ENCODE measurements at regions not wholly inside any gene's neighbourhood (a gene's known extent, or its start where the extent isn't known, plus 50 kb on each side); places are given as distances from the start of the nearest gene placed in this dataset.

- TF ChIP-seq USF1 (IDR thresholded peaks at IDR 0.05; ENCODE audit: borderline replicate concordance, low read depth): no peak
- TF ChIP-seq FOXJ3 (CRISPR knock-in tag; IDR thresholded peaks at IDR 0.05): no peak
- no peak for TF ChIP-seq NFIC (IDR thresholded peaks at IDR 0.05; ENCODE audit: borderline replicate concordance)
- no peak for TF ChIP-seq POLR2AphosphoS5 (IDR thresholded peaks at IDR 0.05; ENCODE audit: low read depth, low read length)
- TF ChIP-seq CHD2 (IDR thresholded peaks at IDR 0.05; ENCODE audit: low read length, partially characterized antibody): no peak
These were observed 244.5 kb upstream of the SOX14 start (continued) for GRCh38 chr3:137519602-137520001.

GRCh38 chr3:137524751-137525150, 239.4 kb upstream of the SOX14 start:
- Histone ChIP-seq H3K9ac (no peak overlapping the region), H3K36me3 (replicated peaks in 1 of 2; ENCODE audit: control insufficient read depth in 1 of 2, insufficient read depth in 2 of 2, low read length in 1 of 2) (no peaks in the 10 kb centered on the region), H3K4me3 (ENCODE audit: low read depth in 2 of 2, low read length in 1 of 2) (no peak overlapping the region), H3K4me1 (ENCODE audit: control insufficient read depth in 1 of 2, insufficient read depth in 2 of 2, low read depth in 1 of 2, low read length in 1 of 2) (peaks cover 0 to 7% of the 10 kb centered on the region in 2 experiments; a peak in 1 of 4 replicates), H3K9me3 (no peaks in the 10 kb centered on the region), H4K20me1 (ENCODE audit: insufficient read depth) (no peaks in the 10 kb centered on the region), H2AFZ (ENCODE audit: low read depth) (no peak overlapping the region), H3K27ac (ENCODE audit: low read depth in 2 of 2, low read length in 1 of 2) (no peak overlapping the region), H3K79me2 (ENCODE audit: insufficient read depth) (no peaks in the 10 kb centered on the region), H3K27me3 (ENCODE audit: insufficient read depth) (no peaks in the 10 kb centered on the region), H3F3A (replicated peaks; ENCODE audit: insufficient read depth) (no peaks in the 10 kb centered on the region), H3K4me2 (no peak overlapping the region), H3K9me2 (no peaks in the 10 kb centered on the region)
- no peak for TF ChIP-seq ZBTB33 (IDR thresholded peaks at IDR 0.05; ENCODE audit: borderline replicate concordance, low read depth)
- no peak for TF ChIP-seq FOXM1 (IDR thresholded peaks at IDR 0.05; ENCODE audit: low read depth)
- TF ChIP-seq POLR2AphosphoS5 (IDR thresholded peaks at IDR 0.05; ENCODE audit: low read depth, low read length): no peak
- TF ChIP-seq YY1 (IDR thresholded peaks at IDR 0.05; ENCODE audit: low read depth): no peak
- DNase-seq: no peak
- WGBS (ENCODE audit: low lambda C conversion rate): 29% methylated on average over 1 of the region's 1 CpG
- POLR2A ChIA-PET: no interaction called here
- CTCF ChIA-PET: no interaction called here

GRCh38 chr3:137525471-137525870, 238.6 kb upstream of the SOX14 start:
- CTCF ChIA-PET: no interaction called here
- Histone ChIP-seq H3K36me3 (replicated peaks in 1 of 2; ENCODE audit: control insufficient read depth in 1 of 2, insufficient read depth in 2 of 2, low read length in 1 of 2) (no peaks in the 10 kb centered on the region), H3K27ac (ENCODE audit: low read depth in 2 of 2, low read length in 1 of 2) (0 out of 4 replicates have a peak overlapping the region, but pooled peaks of 1 of the 2 experiments have one; percentile 11), H2AFZ (ENCODE audit: low read depth) (no peak overlapping the region), H3K9me3 (no peaks in the 10 kb centered on the region), H3K4me3 (ENCODE audit: low read depth in 2 of 2, low read length in 1 of 2) (no peak overlapping the region), H3K27me3 (ENCODE audit: insufficient read depth) (no peaks in the 10 kb centered on the region), H3F3A (replicated peaks; ENCODE audit: insufficient read depth) (no peaks in the 10 kb centered on the region), H3K9ac (no peak overlapping the region), H3K79me2 (ENCODE audit: insufficient read depth) (no peaks in the 10 kb centered on the region), H3K4me1 (ENCODE audit: control insufficient read depth in 1 of 2, insufficient read depth in 2 of 2, low read depth in 1 of 2, low read length in 1 of 2) (peaks cover 0 to 7% of the 10 kb centered on the region in 2 experiments; a peak in 1 of 4 replicates), H3K4me2 (no peak overlapping the region), H4K20me1 (ENCODE audit: insufficient read depth) (no peaks in the 10 kb centered on the region), H3K9me2 (no peaks in the 10 kb centered on the region)
- TF ChIP-seq TCF12 (IDR thresholded peaks at IDR 0.05) (no peak), GATA2 (CRISPR knock-in tag; IDR thresholded peaks at IDR 0.05) (peak; percentile 28; the same call in 1 of the 2 replicates)
- POLR2A ChIA-PET: no interaction called here
- DNase-seq: peak; percentile 29

All from SK-N-SH (cell line).